ENCODE measurements at regions not wholly inside any gene's neighbourhood (a gene's known extent, or its start where the extent isn't known, plus 50 kb on each side); places are given as distances from the start of the nearest gene placed in this dataset.

DNA sequence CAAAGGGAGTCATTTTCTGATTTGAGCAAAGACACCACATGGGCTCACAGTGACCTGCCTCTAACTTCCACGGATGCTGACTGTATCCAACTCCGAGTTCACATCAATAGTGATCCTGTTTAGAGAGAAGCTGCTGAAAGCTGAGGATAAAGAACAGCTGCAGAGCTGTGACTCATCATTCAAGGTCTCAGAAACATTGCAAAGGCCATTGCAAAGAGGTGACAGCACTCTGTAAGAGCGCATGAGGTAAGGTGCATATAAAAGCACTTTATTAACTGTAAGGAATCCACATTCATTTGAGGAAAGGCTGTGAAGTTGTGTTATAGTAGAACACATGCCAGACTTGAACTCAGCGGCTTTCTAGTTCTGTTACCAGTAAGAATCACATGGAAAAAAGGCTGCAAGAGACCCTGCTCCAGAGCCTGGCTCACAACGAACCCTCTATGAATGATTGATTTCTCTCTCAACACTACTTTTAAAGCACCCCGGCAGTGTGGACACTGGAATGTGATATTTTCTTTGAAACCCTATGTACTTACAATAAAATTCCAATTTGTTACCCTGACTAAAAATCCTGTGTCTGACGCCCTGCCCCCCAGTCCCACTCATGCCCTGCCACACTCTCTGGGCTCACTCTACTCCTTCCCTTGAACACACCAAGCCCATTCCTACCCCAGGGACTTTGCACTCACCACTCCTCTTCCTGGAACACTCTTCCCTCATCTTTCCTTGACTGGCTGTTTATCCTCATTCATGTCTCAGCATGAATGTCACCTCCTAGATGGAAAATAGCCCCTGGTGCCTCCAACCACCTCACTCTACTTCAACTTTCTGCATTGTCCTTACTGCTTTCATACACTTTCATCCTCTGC, 111.2 kb downstream of the LSM3 start:
- Histone ChIP-seq H3K4me3 (ENCODE audit: low read depth, low read length, poor library complexity, severe bottlenecking) (no peak overlapping the region), H3K27me3 (replicated peaks; ENCODE audit: insufficient read depth, low read depth, low read length, poor library complexity) (no peaks in the 10 kb centered on the region), H3K4me1 (ENCODE audit: insufficient read depth, low read length, poor library complexity, severe bottlenecking) (no peaks in the 10 kb centered on the region), H3K9me3 (ENCODE audit: low read depth, low read length, poor library complexity, severe bottlenecking) (no peaks in the 10 kb centered on the region), H3K27ac (ENCODE audit: low read depth, low read length, poor library complexity, severe bottlenecking) (no peak overlapping the region), H3K36me3 (ENCODE audit: insufficient read depth, low read length, poor library complexity, severe bottlenecking) (no peaks in the 10 kb centered on the region)
- TF ChIP-seq EZH2 (IDR thresholded peaks at IDR 0.05; ENCODE audit: borderline replicate concordance, low read depth, low read length, poor library complexity, severe bottlenecking): no peak
- TF ChIP-seq, protein P1, sequence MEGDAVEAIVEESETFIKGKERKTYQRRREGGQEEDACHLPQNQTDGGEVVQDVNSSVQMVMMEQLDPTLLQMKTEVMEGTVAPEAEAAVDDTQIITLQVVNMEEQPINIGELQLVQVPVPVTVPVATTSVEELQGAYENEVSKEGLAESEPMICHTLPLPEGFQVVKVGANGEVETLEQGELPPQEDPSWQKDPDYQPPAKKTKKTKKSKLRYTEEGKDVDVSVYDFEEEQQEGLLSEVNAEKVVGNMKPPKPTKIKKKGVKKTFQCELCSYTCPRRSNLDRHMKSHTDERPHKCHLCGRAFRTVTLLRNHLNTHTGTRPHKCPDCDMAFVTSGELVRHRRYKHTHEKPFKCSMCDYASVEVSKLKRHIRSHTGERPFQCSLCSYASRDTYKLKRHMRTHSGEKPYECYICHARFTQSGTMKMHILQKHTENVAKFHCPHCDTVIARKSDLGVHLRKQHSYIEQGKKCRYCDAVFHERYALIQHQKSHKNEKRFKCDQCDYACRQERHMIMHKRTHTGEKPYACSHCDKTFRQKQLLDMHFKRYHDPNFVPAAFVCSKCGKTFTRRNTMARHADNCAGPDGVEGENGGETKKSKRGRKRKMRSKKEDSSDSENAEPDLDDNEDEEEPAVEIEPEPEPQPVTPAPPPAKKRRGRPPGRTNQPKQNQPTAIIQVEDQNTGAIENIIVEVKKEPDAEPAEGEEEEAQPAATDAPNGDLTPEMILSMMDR (conservative IDR thresholded peaks at IDR 0.05; ENCODE audit: low read depth, low read length): no peak
- ChIA-PET POLR2A (ENCODE audit: low non-redundant PET) (no interaction called here), CTCF (no interaction called here)
- intact Hi-C loops (cut with micrococcal nuclease; ENCODE audit: unreplicated experiment): no loop called here
- no peak for DNase-seq (ENCODE audit: low spot score)
- no TSS peak for BruUV-seq (replicated peaks)

DNA sequence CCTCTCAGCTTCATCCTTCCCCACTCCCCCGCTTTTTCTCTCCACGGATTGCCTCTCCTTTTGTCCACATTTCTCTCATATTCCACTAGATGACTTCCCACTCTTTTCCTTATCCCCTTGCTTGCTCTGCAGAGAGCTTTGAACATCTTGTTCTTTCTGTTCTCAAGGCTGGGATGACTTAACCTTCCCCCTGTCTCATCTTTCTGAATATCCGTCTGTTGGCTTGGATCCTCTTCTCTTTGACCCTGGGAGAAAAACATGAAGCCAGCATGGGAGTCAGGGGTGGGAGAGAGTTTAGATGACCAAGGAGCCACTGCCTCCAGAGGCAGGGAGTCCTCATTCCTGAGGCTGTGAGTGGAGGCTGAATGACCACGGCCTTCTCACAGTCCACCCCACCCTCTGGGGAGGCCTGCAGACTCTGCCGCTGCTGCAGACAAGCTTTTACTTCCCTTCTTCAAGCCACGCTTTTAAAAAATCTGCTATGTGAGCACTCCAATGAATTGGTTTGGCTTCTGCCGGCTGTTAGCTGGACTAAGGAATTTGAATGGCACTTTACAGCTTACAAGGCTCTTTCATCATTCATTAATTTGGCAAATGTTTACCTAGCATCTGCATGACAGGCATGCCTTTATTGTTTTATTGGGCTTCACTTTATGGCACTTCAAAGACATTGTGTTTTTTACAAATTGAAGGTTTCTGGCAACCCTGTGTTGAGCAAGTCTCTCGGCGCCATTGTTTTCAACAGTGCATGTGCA, 111.6 kb upstream of the SLC6A6 start:
- Histone ChIP-seq H3K9me3 (ENCODE audit: low read depth, low read length, poor library complexity, severe bottlenecking) (no peaks in the 10 kb centered on the region), H3K27me3 (replicated peaks; ENCODE audit: insufficient read depth, low read depth, low read length, poor library complexity) (no peaks in the 10 kb centered on the region), H3K4me1 (ENCODE audit: insufficient read depth, low read length, poor library complexity, severe bottlenecking) (no peaks in the 10 kb centered on the region), H3K4me3 (ENCODE audit: low read depth, low read length, poor library complexity, severe bottlenecking) (no peak overlapping the region), H3K36me3 (ENCODE audit: insufficient read depth, low read length, poor library complexity, severe bottlenecking) (no peaks in the 10 kb centered on the region), H3K27ac (ENCODE audit: low read depth, low read length, poor library complexity, severe bottlenecking) (no peak overlapping the region)
- CTCF ChIA-PET: no interaction called here
- TF ChIP-seq, protein P1 (conservative IDR thresholded peaks at IDR 0.05; ENCODE audit: low read depth, low read length): no peak
- TF ChIP-seq EZH2 (IDR thresholded peaks at IDR 0.05; ENCODE audit: borderline replicate concordance, low read depth, low read length, poor library complexity, severe bottlenecking): no peak
- intact Hi-C loops (cut with micrococcal nuclease; ENCODE audit: unreplicated experiment): no loop called here
- no TSS peak for BruUV-seq (replicated peaks)
- POLR2A ChIA-PET (ENCODE audit: low non-redundant PET): no interaction called here
- no peak for DNase-seq (ENCODE audit: low spot score)

DNA sequence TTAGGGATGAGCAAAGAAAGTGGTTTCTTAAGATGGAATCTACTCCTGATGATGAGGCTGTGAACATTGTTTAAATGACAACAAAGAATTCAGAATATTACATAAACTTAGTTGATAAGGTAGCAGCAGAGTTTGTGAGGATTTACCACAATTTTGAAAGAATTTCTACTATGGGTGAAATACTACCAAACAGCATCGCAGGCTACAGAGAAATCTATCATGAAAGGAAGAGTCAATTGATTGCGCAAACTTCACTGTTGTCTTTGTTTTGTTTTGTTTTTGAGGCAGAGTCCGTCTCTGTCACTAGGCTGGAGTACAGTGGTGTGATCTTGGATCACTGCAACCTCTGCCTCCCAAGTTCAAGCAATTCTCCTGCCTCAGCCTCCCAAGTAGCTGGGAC, 107.4 kb upstream of the SLC6A6 start:
- intact Hi-C loops (cut with micrococcal nuclease; ENCODE audit: unreplicated experiment): no loop called here
- no TSS peak for BruUV-seq (replicated peaks)
- POLR2A ChIA-PET (ENCODE audit: low non-redundant PET): no interaction called here
- H3K4me1 ChIP-seq (ENCODE audit: insufficient read depth, low read length, poor library complexity, severe bottlenecking): no peaks in the 10 kb centered on the region
- no peak for TF ChIP-seq EZH2 (IDR thresholded peaks at IDR 0.05; ENCODE audit: borderline replicate concordance, low read depth, low read length, poor library complexity, severe bottlenecking)
- TF ChIP-seq, protein P1 (conservative IDR thresholded peaks at IDR 0.05; ENCODE audit: low read depth, low read length): no peak
- CTCF ChIA-PET: no interaction called here
- no peak for DNase-seq (ENCODE audit: low spot score)
- no peaks in the 10 kb centered on the region for H3K27me3 ChIP-seq (replicated peaks; ENCODE audit: insufficient read depth, low read depth, low read length, poor library complexity)
- no peaks in the 10 kb centered on the region for H3K9me3 ChIP-seq (ENCODE audit: low read depth, low read length, poor library complexity, severe bottlenecking)
- H3K36me3 ChIP-seq (ENCODE audit: insufficient read depth, low read length, poor library complexity, severe bottlenecking): no peaks in the 10 kb centered on the region
- no peak overlapping the region for H3K27ac ChIP-seq (ENCODE audit: low read depth, low read length, poor library complexity, severe bottlenecking)
- H3K4me3 ChIP-seq (ENCODE audit: low read depth, low read length, poor library complexity, severe bottlenecking): no peak overlapping the region

Data from A673 (cell line).